HG03045 (cell line): ENCODE measurements at regions not wholly inside any gene's neighbourhood (a gene's known extent, or its start where the extent isn't known, plus 50 kb on each side); places are given as distances from the start of the nearest gene placed in this dataset.

Experiments
- ATAC-seq: cut with Tn5 transposase; IDR thresholded peaks from one replicate; pipeline ENCODE4 v1.9.1; 2021; ENCODE audit warnings: mild to moderate bottlenecking, moderate library complexity; ENCODE audit not compliant: unreplicated experiment

DNA sequence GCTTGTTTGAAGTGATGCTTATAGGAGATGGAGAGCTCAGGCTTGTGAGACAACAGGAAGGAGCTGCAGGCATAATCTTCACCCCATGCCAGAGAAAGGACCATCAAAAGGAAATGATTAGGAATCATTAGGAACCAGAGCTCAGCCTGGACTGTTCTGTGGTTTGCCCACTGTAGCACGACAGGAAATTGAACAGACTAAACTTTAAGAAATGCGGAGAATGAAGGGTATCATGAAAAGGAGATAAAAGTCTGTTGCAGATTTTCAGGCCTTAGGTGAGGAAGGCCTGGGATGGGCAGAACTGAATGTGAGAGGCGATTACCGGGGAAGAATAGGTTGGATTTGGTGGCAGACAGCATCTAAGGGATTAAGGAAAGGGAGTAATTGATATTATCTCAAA, 292.0 kb upstream of the PLXNA2 start:
- ATAC-seq, result no peak

DNA sequence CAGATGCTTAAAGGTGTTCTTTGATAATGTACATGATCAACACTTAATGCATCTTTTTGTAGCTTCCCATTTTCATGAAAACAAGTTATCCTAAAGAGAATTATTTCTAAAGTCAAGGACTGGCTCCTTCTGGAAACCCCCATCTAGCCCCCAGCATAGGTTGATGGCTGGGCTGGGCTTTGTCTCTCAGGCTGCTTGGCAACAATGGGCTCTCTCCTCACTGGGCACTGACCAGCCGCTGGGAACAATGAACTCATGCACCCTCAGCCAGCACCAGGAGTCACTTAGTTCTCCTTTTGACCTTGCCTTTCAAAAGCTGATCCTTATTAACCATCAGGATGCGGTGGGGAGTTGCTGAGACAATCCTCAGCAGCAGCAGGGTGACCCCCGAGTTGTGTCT, 293.0 kb upstream of the PLXNA2 start:
- ATAC-seq, result no peak

DNA sequence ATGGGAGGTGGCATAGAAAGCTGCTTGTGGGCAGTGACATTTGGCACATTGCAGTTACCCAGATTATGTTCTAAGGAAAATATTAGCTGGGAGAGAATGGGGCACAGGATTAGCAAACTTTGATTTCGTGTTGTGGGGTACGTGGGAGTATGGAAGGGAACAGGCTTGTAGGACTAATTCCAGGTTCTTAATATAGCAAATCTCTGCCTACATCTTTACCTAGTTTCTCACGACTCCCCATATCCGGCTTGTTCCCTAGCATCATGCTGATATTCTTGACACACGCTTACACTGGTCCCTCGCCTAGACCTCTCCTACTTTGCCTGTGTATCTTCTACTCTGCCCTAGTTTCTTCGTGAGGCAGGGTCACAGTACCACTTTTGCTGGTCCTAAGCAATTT, 293.9 kb upstream of the PLXNA2 start:
- no peak for ATAC-seq

DNA sequence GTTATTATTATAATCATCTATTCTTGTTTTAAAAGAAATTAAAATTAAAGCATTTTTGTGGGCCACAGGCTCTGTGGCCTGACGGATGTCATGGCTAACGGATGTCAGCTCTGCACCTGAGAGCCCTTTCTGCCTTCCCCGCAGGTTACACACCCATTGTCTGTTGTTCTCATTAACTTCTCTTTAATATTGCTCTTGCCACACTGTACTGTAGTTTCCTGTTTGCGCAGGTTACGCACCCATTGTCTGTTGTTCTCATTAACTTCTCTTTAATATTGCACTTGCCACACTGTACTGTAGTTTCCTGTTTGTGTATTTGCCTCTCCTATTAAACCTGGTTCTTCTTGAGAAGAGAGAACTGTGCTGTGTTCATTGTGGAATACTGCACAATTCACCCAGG, 294.4 kb upstream of the PLXNA2 start:
- ATAC-seq, result no peak

DNA sequence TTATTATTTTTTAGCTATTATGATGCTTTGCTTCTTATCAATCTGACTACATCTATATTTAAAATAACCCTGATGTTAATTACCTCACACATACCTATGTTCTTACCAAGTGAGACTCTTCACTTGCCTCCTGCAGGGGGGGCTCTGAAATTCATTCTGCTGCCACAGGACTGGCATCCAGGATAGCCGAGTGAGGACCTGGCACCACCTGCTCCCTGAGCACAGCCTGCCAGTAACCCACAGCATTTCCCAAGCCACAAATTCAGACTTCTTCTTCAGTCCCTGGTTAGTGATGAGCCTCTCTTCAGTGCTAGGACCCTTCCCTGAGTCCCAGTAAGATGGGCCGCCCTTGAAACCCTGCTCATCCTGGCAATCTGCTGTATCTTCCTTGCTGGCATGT, 296.5 kb upstream of the PLXNA2 start:
- no peak for ATAC-seq

DNA sequence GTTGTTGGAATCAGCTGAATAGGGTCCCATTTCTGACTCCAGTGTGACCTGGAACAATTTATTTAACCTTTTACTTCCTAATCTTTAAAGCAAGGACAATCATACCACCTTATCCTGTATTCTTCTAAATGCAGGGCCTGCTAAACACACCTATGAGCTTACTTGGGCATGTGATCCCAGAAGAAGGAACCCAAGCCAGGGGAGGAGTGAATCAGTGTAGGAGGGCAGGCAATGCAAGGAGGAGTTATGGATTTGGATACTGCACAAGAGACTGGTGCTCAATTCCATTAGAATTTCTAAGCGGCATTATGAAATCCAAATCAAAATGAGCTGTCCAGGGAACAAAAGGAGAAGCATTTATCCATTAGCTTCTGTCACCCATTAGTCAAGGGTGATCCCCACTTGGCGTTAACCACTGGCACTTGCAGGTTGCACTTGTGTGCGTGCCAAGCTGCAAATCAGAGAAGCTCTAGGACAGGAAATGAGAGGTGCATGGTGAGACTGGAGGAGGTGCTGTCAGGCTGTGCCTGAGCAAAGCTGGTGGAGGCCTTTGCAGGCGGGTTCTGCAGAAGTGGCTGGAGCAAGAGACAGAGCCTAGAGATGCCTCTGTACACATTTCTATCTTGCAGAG, 297.2 kb upstream of the PLXNA2 start:
- ATAC-seq, result no peak

DNA sequence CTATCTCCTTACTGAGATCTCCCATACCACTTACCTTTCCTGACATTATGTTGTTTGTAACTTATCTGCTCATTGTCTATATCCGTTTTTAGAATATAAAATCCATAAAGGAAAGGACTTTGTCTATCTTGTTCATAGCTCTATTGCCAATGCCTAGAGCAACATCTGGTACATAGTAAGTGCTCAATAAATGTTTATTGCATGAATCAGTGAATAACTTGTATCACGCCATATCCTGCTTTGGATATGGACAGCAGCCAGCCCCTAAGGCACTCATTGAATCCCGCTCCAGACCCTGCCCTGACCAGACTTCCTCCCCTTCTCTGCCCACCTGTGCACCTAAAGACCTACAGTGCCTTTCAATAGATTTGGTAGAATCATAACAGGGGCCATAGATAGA, 298.1 kb upstream of the PLXNA2 start:
- ATAC-seq, result no peak

DNA sequence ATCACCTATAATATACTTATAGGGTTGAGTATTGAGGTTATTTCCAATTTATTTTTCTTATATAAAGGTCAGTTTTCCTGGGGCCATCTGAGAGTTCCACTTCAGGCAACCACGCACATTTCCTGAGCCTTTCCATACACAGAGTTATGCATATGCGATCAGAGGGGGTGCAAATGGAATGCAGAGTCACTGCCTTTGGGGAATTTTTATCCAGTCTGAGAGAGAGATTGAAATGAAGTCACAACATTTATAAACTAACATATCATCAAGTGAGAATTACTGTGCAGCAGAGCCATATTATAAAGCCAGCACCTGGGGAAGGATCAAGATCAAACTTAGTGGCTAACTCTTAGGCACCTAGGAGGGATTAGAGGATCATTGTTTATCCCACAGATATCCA, 299.9 kb upstream of the PLXNA2 start:
- ATAC-seq, result no peak

DNA sequence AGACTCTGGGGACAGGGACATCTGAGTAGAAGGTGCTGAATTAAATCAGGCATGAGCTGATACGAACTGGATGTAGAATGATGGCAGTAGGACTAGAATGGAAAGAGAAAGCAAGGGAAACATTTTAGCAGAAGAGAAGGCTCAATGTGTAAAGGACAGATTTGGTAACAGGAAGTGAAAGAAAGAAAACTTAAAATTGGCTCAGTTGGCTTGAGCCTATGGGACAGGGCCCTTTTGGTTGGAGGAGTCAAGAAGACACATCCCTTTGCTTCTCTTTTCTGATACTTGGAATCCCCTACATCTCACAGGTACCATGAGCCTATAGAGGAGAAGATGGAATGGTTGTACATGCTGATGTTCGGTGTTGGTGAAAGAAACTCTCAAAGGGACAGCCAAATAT, 300.6 kb upstream of the PLXNA2 start:
- no peak for ATAC-seq

DNA sequence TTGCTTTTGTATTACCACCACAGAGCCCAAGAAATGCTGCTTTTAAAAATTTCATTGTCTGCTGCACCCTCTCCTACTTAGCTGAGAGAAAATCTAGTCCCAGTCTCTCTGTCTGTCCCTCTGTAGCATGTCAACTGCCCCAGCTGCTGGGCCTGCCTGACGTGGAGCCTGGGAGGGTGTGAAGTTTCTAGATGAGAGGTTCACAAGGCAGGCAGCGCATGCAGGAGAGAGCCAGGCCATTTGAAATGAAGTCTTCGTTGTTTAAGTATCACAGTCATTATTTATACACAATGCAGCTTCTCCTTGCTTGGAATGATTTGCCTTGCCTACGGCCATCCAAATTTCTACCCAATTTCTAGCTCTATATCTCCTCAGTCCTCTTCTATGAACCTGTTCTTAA, 306.8 kb upstream of the PLXNA2 start:
- no peak for ATAC-seq

DNA sequence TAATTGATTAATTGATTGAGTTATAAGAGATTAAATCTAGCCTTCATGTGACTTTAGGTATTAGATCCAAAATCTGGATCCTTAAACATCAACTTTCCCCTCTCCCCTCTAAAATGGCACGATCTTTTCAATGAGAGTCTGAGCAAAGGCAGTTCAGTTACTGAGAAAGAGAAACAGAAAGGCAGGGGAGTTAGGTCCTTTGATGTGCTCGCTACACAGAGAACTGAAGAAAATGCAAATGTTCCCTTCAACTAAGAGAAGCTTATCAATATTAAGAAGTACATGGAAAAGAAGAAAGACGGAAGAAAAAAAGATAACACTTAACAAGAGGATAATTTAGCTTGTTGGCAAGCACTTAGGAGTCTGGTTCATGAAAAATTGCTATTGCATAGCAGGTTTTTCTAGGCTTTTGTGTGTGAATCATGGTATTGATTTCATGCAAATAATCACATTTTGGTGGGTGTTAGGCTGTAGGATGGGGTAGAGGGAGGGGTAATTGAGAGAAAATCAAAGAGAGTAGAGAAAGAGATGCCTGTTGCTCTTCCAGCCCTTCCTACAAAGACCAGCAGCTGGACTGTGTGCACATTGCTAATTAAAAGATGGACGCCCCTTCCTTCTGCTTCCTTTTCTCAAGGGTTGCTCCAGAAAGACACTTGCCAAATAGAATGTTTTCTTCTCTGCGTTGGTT, 307.6 kb upstream of the PLXNA2 start:
- no peak for ATAC-seq

DNA sequence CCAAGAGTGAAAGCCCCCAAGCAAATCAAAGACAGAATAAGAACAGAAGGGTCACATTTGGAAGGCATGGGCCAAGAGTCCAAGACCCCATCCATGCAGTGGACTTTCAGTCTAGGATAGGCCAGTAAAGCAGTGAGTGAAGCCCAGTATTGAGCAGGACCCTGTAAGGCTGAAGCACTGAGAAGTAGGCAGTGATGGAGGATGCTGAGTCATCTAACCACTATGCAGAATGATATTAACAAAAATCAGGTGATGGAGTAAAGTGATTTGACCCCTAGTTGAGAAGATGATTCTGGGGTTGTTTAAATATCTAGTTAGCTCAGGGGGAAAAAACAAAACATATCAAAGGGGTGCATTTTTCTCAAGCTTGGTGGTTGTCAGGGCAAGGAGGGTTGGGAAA, 308.7 kb upstream of the PLXNA2 start:
- no peak for ATAC-seq

DNA sequence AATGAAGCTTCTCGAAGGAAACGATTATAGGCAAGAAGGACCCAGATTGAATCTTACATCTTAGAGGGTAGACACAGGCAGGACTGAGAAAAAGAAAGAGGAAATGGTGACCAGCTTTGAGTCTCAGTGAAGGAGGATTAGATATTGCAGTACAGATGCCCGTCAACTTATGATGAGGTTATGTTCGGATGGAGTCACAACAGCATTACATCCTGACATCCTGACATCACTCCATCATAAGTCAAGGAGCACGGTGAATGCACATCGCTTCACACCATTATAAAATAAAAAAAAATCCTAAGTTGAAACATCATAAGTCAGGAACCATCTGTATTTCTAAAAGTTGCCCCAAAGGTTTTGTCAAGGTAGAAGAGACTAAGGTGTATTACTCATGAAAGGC, 312.3 kb upstream of the PLXNA2 start:
- no peak for ATAC-seq

DNA sequence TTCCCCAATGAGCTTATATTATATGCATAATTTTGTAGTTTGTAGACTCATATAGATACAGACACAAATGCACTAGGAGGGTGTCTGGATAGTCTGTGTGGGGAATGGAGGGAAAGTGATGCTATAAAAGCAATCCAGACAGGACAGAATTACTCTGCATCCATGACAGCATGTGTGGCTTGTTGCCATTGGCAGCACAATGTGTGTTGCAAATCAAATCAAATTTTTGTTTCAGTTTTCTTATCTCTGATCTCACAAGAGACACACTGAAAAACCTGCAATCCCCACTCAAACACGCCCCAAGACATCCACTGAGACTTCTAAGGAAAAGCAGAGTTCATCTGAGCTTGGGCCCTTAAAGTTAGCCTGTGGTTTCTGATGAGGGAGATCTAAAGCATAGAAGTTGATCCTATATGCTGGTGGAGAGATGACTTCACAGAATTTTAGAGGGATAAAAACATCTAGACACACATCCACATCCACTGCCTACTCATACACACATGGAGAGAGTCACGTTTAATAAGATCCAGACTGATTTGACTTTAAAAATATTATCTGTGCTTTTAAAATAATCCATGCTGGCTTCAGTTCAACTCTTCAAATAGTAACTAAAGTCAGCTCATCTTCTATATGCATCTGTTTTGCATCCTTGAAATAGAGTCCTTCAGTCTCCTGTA, 313.0 kb upstream of the PLXNA2 start:
- no peak for ATAC-seq

DNA sequence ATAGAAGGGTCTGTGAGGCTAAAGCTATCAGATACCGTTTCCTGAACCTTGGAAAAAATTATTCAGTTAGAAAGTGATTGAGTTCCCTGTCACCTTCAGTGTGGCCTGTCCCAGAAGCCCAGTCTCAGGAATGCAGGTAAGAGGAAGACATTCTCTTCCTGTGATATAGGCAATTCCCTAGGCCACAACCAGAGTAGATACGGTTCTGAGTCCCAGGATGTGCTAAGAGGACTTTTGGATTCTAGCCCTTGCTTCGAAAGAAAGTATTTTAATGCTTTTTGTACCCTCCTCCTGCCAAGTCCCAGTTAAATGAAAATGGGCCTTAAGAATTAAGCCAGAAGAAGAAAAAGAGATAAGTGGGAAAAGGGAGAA, 313.5 kb upstream of the PLXNA2 start:
- ATAC-seq, result no peak

DNA sequence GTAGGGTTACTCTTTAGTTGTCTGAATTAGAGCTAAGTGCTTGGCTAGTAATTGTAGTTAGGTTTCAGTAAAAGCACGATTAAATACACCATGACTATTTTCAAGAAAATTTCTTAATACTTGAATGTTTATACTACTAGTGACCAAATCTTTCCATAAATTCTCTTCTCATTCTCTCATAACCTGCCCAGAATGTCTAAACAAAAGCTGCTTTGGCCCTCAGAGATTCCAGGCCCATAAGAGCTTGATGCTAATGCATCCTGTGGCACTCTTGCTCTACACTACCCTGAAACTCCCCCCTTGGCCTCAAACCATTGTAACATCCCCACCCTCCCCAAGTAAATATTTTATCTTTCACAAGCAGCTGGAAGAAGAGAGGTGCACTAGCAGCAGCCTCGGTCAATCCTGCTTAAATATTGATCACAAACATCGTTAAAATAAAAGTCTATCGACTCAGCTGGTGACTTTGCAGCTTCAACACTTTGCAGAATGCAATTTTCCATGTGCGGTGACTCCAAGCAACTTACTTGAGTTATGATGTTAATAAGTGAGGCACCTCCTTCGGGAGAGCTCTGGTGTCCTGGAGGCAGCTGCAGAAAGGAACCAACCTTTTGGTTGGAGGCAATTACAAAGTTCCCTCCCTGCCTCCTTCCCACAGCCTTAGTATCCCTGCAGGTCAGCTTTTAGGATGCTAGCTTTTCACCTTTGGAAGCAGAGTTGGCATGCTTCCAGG, 315.6 kb upstream of the PLXNA2 start:
- ATAC-seq, result no peak

DNA sequence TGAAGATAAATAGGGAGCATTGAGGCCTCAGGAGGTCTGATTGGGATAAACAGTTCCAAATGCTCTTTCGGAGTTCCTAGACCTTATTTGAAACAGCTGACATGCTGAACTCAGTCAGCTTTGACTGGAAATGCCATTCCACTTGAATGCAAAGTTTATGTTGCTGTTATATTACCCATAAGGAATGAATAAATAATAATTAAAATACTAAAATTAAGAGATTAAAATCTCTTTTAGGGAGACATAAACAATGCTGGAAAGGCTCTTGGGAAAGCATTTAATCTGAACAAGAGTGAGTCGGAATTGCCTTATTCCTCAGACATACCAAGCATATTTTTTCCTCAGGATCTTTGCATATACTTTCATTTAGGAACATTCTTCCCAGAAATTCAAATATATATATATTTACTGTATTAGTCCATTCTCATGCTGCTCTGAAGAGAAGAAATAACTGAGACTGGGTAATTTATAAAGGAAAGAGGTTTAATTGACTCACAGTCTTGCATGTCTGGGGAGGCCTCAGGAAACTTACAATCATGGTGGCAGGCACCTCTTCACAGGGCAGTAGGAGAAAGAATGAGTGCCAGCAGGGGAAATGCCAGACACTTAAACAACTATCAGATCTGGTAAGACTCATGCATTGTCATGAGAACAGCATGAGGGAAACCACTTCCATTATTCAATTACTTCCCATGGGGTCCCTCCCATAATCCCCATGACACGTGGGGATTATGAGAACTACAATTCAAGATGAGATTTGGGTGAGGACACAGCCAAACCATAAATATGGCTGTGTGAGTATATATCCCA, 318.2 kb upstream of the PLXNA2 start:
- no peak for ATAC-seq

DNA sequence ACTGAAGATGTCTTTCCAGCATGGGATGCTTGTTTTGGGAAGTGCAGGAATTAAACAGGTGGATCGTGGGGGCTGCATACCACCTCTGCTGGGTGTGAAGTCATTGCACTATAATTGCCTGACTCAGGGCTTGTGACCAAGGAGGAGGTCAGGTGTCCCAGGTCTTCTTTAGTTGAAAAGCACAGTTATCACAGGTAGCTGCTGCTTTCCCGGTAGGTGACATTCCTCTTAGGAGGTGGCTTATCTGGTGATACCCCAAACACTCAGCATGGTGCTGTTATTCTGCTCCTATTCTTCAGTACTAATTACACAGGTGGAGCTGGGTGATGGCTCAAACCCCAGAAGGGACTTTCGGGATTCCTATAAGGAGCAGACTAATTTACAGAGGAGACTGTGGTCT, 320.3 kb upstream of the PLXNA2 start:
- no peak for ATAC-seq

DNA sequence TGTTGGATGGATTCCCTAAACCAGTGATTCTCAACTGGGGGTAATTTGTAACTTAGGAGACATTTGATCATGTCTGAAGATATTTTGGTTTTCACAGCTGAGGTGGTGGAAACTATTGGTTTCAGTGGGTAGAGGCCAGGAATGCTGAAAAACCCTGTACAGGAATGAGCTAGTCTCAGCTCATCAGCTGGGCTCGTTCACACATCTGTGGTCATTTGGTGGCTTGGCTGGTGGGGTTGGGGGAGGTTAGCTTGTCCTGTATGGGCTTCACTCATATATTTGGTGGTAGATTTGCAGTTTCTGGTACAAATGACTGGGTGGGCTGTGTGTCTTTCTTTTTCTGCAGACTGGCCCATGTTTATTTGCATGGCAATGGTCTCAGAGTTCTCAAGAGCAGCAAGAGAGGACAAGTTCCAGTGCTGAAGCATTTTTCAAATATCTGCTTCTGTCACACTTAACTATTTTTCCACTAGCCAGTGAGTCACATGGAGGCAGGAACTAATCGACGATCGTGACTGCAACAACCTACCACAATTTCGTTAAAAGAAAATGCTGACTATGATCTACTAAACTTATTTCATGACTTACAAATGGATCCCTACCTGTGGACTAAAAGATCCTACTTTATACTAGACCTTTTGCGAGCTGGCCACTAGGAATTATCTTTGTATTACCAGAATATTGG, 321.7 kb upstream of the PLXNA2 start:
- no peak for ATAC-seq

DNA sequence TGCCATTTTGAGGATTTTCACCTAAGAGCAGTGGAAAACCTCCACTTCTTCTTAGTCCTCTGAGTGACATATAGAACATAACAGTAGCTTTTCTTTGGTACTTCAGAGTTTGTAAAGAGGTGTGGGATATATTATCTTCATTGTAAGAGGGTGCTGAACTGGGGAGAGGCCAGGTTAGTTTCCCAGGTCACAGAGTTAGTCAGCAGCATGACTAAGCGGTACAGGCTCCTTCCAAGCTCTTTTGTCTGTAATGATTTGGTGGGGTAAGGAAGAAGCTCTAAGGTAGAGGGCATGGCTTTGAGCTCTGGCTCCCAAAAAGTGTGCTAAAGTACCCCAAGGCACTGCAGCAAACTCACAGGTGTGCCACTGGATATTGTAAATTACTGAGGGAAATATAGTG, 325.0 kb upstream of the PLXNA2 start:
- ATAC-seq, result no peak
